Caco-2 (cell line): ENCODE measurements at regions not wholly inside any gene's neighbourhood (a gene's known extent, or its start where the extent isn't known, plus 50 kb on each side); places are given as distances from the start of the nearest gene placed in this dataset.
"Not testable (repeated sequence)": the region's sequence is repeated elsewhere in the genome, so short reads cannot be mapped to it uniquely, and the experiment has no call there.

ENCODE experiments used
- BruUV-seq: library from RNA; stranded (reverse); fragments of 400-500 nt; replicated peaks from 2 replicates; lab custom pipeline; 2021; lab: Mats Ljungman, UMichigan
- CTCF ChIA-PET: fragments of 300-600 bp; sonication (Branson Sonifier 250); formaldehyde crosslinking; loops from one replicate; lab custom pipeline; 2022; ENCODE audit warnings: antibody characterized with exemption; lab: Charles Lee
- POLR2A ChIA-PET: fragments of 300-600 bp; sonication (Branson Sonifier 250); formaldehyde crosslinking; loops from one replicate; lab custom pipeline; 2022; ENCODE audit warnings: antibody characterized with exemption; lab: Charles Lee
- DNase-seq, 2 experiments: peaks; one replicate each; pipeline versions ENCODE4 v3.0.0 to v3.0.0-alpha.2; 2020 to 2022
- H3K27me3 ChIP-seq: replicated peaks from 2 replicates; pipeline ENCODE4 v1.6.0; 2011; ENCODE audit warnings: low read length; ENCODE audit not compliant: control insufficient read depth, insufficient read depth
- H3K36me3 ChIP-seq: 2 replicates; pipeline ENCODE4 v1.5.1; 2011; ENCODE audit warnings: low read length; ENCODE audit not compliant: control insufficient read depth, insufficient read depth
- H3K4me1 ChIP-seq: fragments of 250-450 bp; sonication (Bioruptor Pico); 2 replicates; pipeline ENCODE4 v1.5.1; 2020; ENCODE audit warnings: mild to moderate bottlenecking
- H3K4me3 ChIP-seq: 2 replicates; pipeline ENCODE4 v1.5.1; 2011; ENCODE audit warnings: low read depth, mild to moderate bottlenecking, control low read depth, low read length
- H3K9me3 ChIP-seq: fragments of 250-450 bp; sonication (Bioruptor Pico); 2 replicates; pipeline ENCODE4 v1.5.1; 2020; ENCODE audit warnings: mild to moderate bottlenecking, moderate library complexity
- H3K27ac Mint-ChIP-seq: one replicate; pipeline ENCODE4 v1.8.0; 2022; ENCODE audit warnings: mixed read lengths; ENCODE audit not compliant: unreplicated experiment
- H3K27me3 Mint-ChIP-seq: one replicate; pipeline ENCODE4 v1.8.0; 2022; ENCODE audit warnings: mixed read lengths; ENCODE audit not compliant: insufficient read depth, unreplicated experiment
- H3K36me3 Mint-ChIP-seq: one replicate; pipeline ENCODE4 v1.8.0; 2022; ENCODE audit warnings: mild to moderate bottlenecking, mixed read lengths; ENCODE audit not compliant: insufficient read depth, unreplicated experiment
- H3K4me1 Mint-ChIP-seq: one replicate; pipeline ENCODE4 v1.8.0; 2022; ENCODE audit warnings: low read depth, mixed read lengths; ENCODE audit not compliant: unreplicated experiment
- H3K4me3 Mint-ChIP-seq: one replicate; pipeline ENCODE4 v1.8.0; 2022; ENCODE audit warnings: mild to moderate bottlenecking, moderate library complexity, mixed read lengths; ENCODE audit not compliant: unreplicated experiment
- H3K9me3 Mint-ChIP-seq: one replicate; pipeline ENCODE4 v1.8.0; 2022; ENCODE audit warnings: mixed read lengths; ENCODE audit not compliant: unreplicated experiment
- CTCF ChIP-seq, 2 experiments: fragments of 200-600 bp in 1 of 2; IDR thresholded peaks; 1 replicate in 1 of 2; 2 replicates in 1 of 2; pipeline versions ENCODE4 v1.5.1 to v1.8.0; 2011 to 2022; ENCODE audit warnings: antibody characterized with exemption in 1 of 2, control low read depth in 1 of 2, inconsistent platforms in 1 of 2, low read depth in 1 of 2, low read length in 1 of 2, mild to moderate bottlenecking in 1 of 2, moderate library complexity in 1 of 2; ENCODE audit not compliant: insufficient read depth in 1 of 2, severe bottlenecking in 1 of 2, unreplicated experiment in 1 of 2
- intact Hi-C: fragments of 100-400 bp; cut with micrococcal nuclease; formaldehyde crosslinking; loops from one replicate; pipeline ENCODE4 v1.10.0; 2022; ENCODE audit not compliant: unreplicated experiment

GRCh38 chr5:108560166-108560565, 178.3 kb upstream of the FBXL17 start:
- Histone ChIP-seq H3K9me3 (no peaks in the 10 kb centered on the region), H3K36me3 (no peaks in the 10 kb centered on the region), H3K4me1 (no peaks in the 10 kb centered on the region), H3K4me3 (no peak overlapping the region), H3K27me3 (no peaks in the 10 kb centered on the region)
- no peak for TF ChIP-seq CTCF (IDR thresholded peaks at IDR 0.05; ENCODE audit: insufficient read depth in 1 of 2, low read depth in 1 of 2, low read length in 1 of 2, severe bottlenecking in 1 of 2, unreplicated experiment in 1 of 2)
- ChIA-PET POLR2A (no interaction called here), CTCF (no interaction called here)
- BruUV-seq: no TSS peak
- H3K4me3 Mint-ChIP-seq: no peak overlapping the region
- H3K36me3 Mint-ChIP-seq: no peaks in the 10 kb centered on the region
- H3K4me1 Mint-ChIP-seq: no peaks in the 10 kb centered on the region
- H3K27me3 Mint-ChIP-seq: no peaks in the 10 kb centered on the region
- intact Hi-C loops: no loop called here
- no peak for DNase-seq
- H3K27ac Mint-ChIP-seq: no peak overlapping the region
- no peaks in the 10 kb centered on the region for H3K9me3 Mint-ChIP-seq

GRCh38 chr5:108558840-108559239, 176.9 kb upstream of the FBXL17 start:
- CTCF ChIA-PET, DNase-seq, H3K27me3 ChIP-seq, POLR2A ChIA-PET, H3K36me3 ChIP-seq, H3K4me1 ChIP-seq, H3K27me3 Mint-ChIP-seq, H3K27ac Mint-ChIP-seq, H3K4me3 Mint-ChIP-seq, intact Hi-C loops, H3K4me3 ChIP-seq, H3K4me1 Mint-ChIP-seq, BruUV-seq, H3K9me3 Mint-ChIP-seq, H3K9me3 ChIP-seq, H3K36me3 Mint-ChIP-seq: not testable (repeated sequence)

GRCh38 chr5:108558142-108558541, 176.2 kb upstream of the FBXL17 start:
- not testable (repeated sequence) for H3K36me3 Mint-ChIP-seq, H3K9me3 Mint-ChIP-seq

GRCh38 chr5:108557686-108558085, 175.8 kb upstream of the FBXL17 start:
- Mint-ChIP-seq H3K9me3 (no peaks in the 10 kb centered on the region), H3K4me1 (peaks cover 6% of the 10 kb centered on the region), H3K27ac (no peak overlapping the region), H3K36me3 (no peaks in the 10 kb centered on the region), H3K4me3 (no peak overlapping the region), H3K27me3 (no peaks in the 10 kb centered on the region)
- Histone ChIP-seq H3K4me3 (no peak overlapping the region), H3K36me3 (no peaks in the 10 kb centered on the region), H3K9me3 (no peaks in the 10 kb centered on the region), H3K27me3 (no peaks in the 10 kb centered on the region), H3K4me1 (no peaks in the 10 kb centered on the region)
- intact Hi-C loops: no loop called here
- ChIA-PET CTCF (no interaction called here), POLR2A (no interaction called here)
- BruUV-seq: no TSS peak
- no peak for TF ChIP-seq CTCF (IDR thresholded peaks at IDR 0.05; ENCODE audit: insufficient read depth in 1 of 2, low read depth in 1 of 2, low read length in 1 of 2, severe bottlenecking in 1 of 2, unreplicated experiment in 1 of 2)
- no peak for DNase-seq

More at GRCh38 chr5:108558142-108558541, 176.2 kb upstream of the FBXL17 start:
- CTCF ChIA-PET, DNase-seq, POLR2A ChIA-PET, H3K36me3 ChIP-seq, H3K4me3 Mint-ChIP-seq, intact Hi-C loops, H3K27me3 ChIP-seq, H3K4me3 ChIP-seq, BruUV-seq, H3K27ac Mint-ChIP-seq, H3K4me1 Mint-ChIP-seq, H3K27me3 Mint-ChIP-seq, H3K9me3 ChIP-seq, H3K4me1 ChIP-seq: not testable (repeated sequence)
